HG03139 (cell line): ENCODE measurements at regions not wholly inside any gene's neighbourhood (a gene's known extent, or its start where the extent isn't known, plus 50 kb on each side); places are given as distances from the start of the nearest gene placed in this dataset.
"Not testable (repeated sequence)": the region's sequence is repeated elsewhere in the genome, so short reads cannot be mapped to it uniquely, and the experiment has no call there.

Source experiments
- ATAC-seq: cut with Tn5 transposase; IDR thresholded peaks from one replicate; pipeline ENCODE4 v1.9.1; 2021; ENCODE audit not compliant: unreplicated experiment

DNA sequence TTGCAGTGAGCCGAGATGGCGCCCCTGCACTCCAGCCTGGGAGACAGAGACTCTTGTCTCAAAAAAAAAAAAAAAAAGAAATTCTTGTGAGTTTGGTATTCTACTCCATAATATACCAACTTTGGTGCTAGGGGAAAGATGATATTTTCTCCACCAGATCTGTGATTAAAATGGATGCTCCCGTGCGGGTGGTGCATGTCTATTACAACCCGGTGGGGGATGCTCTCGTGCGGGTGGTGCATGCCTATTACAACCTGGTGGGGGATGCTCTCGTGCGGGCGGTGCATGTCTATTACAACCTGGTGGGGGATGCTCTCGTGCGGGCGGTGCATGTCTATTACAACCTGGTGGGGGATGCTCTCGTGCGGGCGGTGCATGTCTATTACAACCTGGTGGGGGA is 244.1 kb upstream of the RGMA start:
- not testable (repeated sequence) for ATAC-seq

DNA sequence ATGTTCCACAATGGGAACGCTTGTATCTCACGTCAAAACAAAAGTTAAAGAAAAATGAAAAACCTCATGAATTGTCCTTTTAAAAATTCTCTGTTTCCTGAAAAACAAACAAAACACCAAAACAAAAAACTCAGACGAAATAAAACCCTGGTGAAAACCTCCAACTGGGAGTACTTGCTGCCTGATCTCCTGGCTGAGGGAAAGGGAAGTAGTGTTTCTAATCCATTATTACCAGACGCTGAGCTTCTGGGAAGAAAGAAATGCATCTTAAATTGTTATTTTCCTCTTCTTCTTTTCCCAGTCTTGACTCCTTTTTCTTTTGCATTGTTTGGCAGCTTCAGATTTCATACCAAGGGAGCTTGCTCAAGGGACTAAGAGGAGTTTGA is 243.2 kb upstream of the RGMA start:
- ATAC-seq: no peak

DNA sequence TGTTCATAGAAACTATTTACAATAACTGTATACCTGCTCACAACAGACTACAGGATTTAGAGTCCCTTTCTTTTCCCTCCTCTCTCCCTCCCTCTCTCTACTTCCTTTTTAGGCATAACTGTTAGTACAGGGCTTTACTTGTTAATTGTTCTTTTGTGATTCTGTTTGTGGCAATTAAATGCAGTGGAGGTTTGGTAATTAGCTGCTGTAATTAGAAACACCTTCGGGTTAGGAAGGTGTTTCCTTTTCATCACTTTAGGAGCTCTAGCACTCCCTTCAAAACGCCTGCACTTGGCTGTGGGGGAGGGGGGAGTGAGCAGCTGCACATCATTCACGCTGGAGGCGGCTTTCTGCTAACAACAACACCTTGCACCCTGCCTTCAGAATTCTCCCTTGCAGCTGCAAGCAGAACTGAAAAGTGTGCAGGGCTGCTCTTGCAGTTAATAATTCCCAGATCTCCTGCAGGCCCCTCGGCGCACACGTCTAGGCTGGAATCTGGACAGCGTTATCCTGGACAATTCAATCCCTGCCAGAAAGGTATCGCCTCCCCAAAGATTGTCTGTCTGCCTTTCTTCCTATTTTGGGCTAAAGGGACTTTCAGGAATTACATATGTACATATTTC is 242.6 kb upstream of the RGMA start:
- ATAC-seq: no peak

- ATAC-seq: no peak
Observed at GRCh38 chr15:93330912-93331544, 242.0 kb upstream of the RGMA start.

- no peak for ATAC-seq
Observed at GRCh38 chr15:93327364-93327763, 238.4 kb upstream of the RGMA start.

DNA sequence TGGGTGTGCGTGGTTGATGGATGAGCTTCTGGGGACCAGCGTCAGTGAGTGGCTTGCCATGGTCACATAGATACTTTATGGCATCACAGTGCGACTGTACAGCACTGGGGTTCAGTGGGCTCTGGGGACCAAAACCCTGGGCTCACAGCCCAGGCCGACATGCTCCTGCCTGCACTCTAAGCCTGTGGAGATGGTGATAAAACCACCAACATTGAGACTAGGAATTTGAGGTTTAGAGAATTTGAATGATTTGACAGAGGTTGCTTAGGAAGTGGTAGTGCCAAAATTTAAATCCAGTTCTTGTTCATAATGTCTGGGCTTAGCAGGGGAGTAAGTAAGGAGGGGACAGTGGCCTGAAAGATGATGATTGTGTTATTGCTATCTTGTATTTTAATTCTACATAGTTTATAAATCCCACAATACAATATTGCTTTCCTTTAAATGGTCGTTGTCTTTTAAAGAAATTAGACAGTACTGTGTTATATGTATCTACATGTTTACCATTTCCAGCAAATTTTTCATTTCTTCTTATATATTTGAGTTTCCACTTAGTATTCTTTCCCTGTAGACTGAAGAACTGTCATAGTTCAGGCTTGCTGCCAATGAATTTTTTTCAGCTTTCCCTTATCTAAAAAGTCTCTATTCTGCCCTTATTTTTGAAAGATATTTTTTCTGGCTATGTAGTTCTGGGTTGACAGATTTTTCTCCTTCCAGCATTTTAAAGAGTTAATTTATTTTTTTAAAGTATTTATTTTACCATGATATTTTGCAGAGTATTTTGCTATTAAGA is 235.4 kb upstream of the RGMA start:
- ATAC-seq: no peak

DNA sequence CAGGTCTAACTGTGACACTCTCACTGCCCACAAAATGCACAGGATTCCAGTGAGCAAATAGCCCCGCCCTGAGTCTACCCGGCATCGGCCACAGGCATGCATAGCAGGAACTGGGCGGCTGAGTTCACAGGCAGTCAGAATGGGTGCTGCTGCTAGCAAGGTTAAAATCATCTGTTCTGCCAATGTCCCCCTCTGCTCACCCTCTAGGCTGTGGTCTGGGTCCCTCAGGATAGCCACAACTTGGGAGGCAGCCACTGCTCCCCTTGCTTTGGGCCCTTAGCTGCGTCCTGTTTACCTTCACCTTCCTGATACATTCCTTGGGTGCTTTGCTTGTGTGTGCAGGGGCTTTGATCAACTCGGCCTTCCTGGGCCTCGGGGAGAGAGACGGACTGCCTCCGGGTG is 232.9 kb upstream of the RGMA start:
- ATAC-seq: no peak

- no peak for ATAC-seq
Observed at GRCh38 chr15:93319121-93319814, 230.3 kb upstream of the RGMA start.

DNA sequence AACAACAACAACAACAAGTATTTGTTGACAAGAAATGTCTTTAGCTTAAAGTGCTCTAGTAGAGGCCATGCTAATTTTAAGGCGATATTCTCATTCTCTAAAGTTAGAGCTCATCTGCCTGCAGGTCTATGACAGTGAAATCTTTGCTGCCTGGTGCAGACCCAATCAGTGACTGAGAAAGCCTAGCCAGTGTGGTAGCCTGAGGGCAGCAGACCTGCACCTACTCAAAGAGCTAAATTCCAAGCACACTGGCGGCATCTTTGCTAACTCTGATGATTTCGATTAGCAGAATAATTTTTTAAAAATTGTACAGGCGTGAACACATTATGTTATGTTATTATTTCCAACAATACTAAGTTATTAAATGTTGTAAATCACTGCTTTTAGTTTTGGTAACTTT is 228.8 kb upstream of the RGMA start:
- ATAC-seq: no peak

GRCh38 chr15:93314245-93314644 is 225.2 kb upstream of the RGMA start:
- ATAC-seq: no peak

GRCh38 chr15:93312891-93313486 is 224.0 kb upstream of the RGMA start:
- no peak for ATAC-seq

DNA sequence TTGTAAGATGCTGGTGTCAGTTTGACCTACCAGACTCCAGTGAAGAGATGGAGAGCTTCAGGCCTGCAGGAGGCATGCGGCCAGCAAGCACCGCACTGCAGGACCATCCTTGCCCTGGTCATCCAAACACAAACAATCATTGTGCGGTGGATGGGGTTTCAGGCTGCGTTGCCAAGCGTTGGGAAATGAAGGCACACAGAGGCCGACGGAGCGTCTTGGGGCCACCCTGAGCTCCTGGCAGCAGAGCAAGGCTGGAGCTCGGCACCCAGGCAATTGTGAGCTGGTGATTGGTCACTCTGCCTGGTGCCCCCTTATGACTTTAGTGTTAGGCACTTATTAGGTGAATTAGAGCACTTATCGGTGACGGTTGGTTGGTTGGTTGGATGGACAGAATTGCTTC is 222.6 kb upstream of the RGMA start:
- ATAC-seq: no peak

DNA sequence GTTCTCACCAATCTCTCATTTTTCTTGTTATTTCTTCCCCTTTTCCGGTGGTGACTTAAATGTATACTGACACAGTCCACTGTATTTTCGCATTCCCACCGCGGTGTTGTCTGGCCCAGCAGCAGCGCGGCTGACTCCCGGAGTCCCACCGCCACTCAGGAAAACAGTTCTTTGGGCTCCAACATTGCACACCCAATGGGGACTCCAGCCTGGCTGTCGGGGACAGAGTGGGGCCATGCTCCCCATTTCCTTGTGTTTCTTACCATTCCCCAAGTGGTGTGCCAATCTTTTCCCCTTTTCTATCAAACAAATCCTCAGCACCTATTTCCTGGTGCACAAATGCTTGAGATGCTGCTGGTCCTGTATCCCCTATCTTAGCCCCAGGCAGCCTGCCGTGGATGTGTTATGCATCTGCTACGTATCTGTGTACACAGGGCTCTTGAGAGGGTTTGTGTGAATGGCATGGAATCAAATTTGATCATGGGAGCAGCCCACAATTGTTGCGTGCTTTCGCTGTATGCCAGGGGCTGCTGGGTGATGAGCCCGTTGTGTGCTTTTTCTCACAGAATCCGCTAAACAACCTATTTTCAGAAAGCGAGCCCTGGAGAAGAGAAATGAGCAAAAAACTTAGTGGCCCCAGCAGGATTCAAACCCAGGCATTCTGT is 219.1 kb upstream of the RGMA start:
- no peak for ATAC-seq

DNA sequence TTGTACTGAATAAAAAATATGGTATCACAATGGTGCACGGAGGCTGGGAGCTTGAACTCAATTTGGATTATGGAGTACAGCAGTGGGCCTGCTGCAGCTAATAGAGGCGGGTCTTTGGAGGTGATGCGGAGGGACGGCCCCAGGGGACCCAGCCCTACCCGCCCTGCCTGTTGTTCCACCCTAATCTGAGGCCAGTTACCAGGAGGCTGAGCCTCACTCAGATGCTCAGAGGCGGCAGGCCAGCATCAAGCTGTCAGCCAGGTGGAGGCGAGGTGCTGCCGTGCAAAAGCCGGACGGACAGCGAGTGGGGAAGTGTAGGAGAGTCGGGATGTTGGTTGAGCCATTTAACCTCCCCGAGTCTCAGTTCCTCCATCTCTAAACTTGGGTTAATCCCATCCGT is 218.5 kb upstream of the RGMA start:
- ATAC-seq: no peak

DNA sequence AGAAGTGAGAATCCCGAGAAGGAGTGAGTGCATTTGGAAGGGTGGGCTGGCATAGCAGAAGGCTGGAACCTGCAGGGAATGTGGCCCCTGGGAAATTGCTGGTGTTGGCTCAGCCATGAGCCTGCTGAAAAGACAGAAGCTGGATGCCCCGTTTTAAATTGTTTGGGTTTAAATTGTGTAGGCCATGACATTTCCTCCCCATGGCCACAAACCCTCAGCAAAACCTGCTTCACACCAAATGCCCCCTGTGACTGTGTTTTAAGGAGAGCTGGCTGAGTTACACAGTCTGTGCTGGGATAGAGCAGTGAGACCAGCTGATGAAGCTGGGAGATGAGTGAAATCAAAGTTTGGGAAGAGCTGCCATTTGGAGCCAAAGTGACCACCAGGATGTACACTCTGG is 216.3 kb upstream of the RGMA start:
- no peak for ATAC-seq

DNA sequence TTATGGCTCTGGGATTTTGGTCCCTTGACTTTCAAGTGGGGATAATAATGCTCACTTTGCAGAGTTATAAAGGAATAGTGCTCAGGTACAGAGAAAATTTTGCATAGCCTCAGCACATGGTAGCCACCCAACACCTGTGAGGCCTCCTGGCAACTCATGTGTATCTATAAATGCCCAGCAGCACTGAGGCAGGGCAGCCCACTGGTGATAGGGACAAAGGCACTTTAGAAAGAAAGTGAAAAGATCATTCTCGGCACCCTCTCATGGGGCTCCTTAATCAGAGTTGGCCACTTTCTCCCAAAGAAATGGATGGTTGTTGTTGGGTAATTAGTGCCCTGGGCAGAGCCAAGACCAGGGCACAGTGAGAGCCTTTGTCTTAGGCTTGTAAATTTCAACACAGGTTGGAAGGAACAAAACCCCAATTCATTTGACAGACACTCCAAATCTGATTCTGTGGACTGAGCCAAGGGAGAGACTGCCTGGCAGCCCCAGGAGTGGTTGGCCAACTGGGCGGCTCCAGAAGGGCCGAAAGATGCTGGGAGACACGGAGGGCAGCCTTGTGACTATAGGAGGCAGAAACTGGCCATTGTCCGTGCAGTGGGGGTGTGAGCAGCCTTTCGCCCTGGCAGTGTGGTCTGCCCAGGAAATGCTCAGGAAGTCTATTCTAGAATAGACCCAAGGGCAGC is 213.2 kb upstream of the RGMA start:
- ATAC-seq: no peak

GRCh38 chr15:93300796-93301195 is 211.8 kb upstream of the RGMA start:
- ATAC-seq: no peak

GRCh38 chr15:93299675-93300074 is 210.7 kb upstream of the RGMA start:
- ATAC-seq: no peak

- no peak for ATAC-seq
Observed at GRCh38 chr15:93298901-93299300, 209.9 kb upstream of the RGMA start.

DNA sequence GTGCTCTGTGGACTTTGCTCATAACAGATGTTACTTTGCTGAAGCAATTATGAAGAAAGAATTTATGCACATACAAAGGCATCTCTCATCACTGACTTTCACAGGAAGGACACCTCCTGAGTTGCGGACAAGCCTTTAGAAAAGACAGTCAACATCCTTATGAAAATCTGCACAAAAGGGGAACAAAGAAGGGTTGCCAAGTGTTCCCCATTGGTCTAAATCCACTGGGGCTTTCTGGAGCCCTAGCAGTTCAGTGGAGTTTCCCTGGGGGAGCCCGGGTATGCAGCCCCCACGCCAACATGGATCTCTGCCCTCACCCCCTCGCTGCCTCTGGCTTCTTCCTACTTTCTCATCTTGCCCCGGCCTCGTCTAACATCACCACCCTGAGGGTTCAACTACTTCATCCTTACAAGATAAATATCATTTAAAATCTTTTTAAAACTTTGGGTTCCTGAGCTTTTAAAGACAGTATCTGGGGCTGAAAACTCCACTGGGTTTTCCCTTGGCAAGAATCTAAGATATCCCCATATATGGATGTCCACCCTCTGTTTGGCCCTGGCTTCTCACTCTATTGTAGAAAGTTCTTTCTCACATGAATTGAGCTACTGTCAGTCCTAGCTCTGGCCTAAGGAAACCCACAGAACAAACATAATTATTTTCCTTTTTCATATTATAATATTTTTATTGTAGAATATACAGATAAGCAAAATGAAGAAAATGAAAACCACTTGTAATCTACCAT is 207.9 kb upstream of the RGMA start:
- no peak for ATAC-seq
